PC-9 (cell line): ENCODE measurements at regions not wholly inside any gene's neighbourhood (a gene's known extent, or its start where the extent isn't known, plus 50 kb on each side); places are given as distances from the start of the nearest gene placed in this dataset.

Experiments
- BruUV-seq: library from RNA; stranded (reverse); fragments of 400-500 nt; replicated peaks from 2 replicates; lab custom pipeline; 2021; lab: Mats Ljungman, UMichigan
- CTCF ChIA-PET: fragments of 300-600 bp; sonication (Branson Sonifier 250); formaldehyde crosslinking; loops from one replicate; lab custom pipeline; 2022; ENCODE audit warnings: antibody characterized with exemption; lab: Charles Lee
- POLR2A ChIA-PET: fragments of 300-600 bp; sonication (Branson Sonifier 250); formaldehyde crosslinking; loops from one replicate; lab custom pipeline; 2022; ENCODE audit warnings: antibody characterized with exemption; ENCODE audit not compliant: unreplicated experiment; lab: Charles Lee
- DNase-seq, 2 experiments: peaks; one replicate each; pipeline versions ENCODE4 v3.0.0 to v3.0.0-alpha.2; 2015 to 2022; ENCODE audit warnings: mixed read lengths in 1 of 2
- H2AFZ ChIP-seq: fragments of 200-600 bp; sonication (generic); 2 replicates; pipeline ENCODE4 v1.8.1; 2017; ENCODE audit warnings: antibody characterized with exemption
- H3F3A ChIP-seq: fragments of 200-600 bp; sonication (generic); 2 replicates; pipeline ENCODE4 v1.8.1; 2017; ENCODE audit warnings: antibody characterized with exemption, mild to moderate bottlenecking, low read depth; ENCODE audit not compliant: insufficient read depth
- H3K27ac ChIP-seq: fragments of 200-600 bp; sonication (generic); 2 replicates; pipeline ENCODE4 v1.6.1; 2016; ENCODE audit warnings: mixed run types
- H3K27me3 ChIP-seq: fragments of 200-600 bp; sonication (generic); 2 replicates; pipeline ENCODE4 v1.6.1; 2016; ENCODE audit warnings: low read depth, mixed run types; ENCODE audit not compliant: insufficient read depth
- H3K36me3 ChIP-seq: fragments of 200-600 bp; sonication (generic); 2 replicates; pipeline ENCODE4 v1.6.1; 2016; ENCODE audit warnings: low read depth, mixed run types
- H3K4me1 ChIP-seq: fragments of 200-600 bp; sonication (generic); replicated peaks from 2 replicates; pipeline ENCODE4 v1.6.1; 2016; ENCODE audit warnings: mixed run types; ENCODE audit not compliant: insufficient read depth
- H3K4me2 ChIP-seq: fragments of 200-600 bp; sonication (generic); 2 replicates; pipeline ENCODE4 v1.6.1; 2017; ENCODE audit warnings: mixed run types
- H3K4me3 ChIP-seq: fragments of 200-600 bp; sonication (generic); 2 replicates; pipeline ENCODE4 v1.6.1; 2016; ENCODE audit warnings: mixed run types
- H3K79me2 ChIP-seq: fragments of 200-600 bp; sonication (generic); 2 replicates; pipeline ENCODE4 v1.6.1; 2017; ENCODE audit warnings: low read depth, mixed run types
- H3K9me2 ChIP-seq: fragments of 200-600 bp; sonication (generic); 2 replicates; pipeline ENCODE4 v1.8.1; 2017; ENCODE audit warnings: mild to moderate bottlenecking; ENCODE audit not compliant: insufficient read depth
- H3K9me3 ChIP-seq: fragments of 200-600 bp; sonication (generic); 2 replicates; pipeline ENCODE4 v1.8.1; 2016; ENCODE audit warnings: low read depth; ENCODE audit not compliant: insufficient read depth
- H4K20me1 ChIP-seq: fragments of 200-600 bp; sonication (generic); 2 replicates; pipeline ENCODE4 v1.8.1; 2017; ENCODE audit not compliant: insufficient read depth
- EZH2 ChIP-seq: fragments of 200-600 bp; sonication (generic); IDR thresholded peaks from 2 replicates; pipeline ENCODE4 v1.8.0; 2017; ENCODE audit warnings: antibody characterized with exemption, low read depth
- intact Hi-C: fragments of 100-400 bp; cut with micrococcal nuclease; formaldehyde crosslinking; loops from one replicate; pipeline ENCODE4 v1.10.0; 2022; ENCODE audit not compliant: unreplicated experiment
- TF ChIP-seq, protein P1 (sequence below): fragments of 200-600 bp; sonication (generic); conservative IDR thresholded peaks from 2 replicates; pipeline ENCODE4 v1.6.1; 2017; ENCODE audit warnings: mixed run types, antibody characterized with exemption, mild to moderate bottlenecking, moderate library complexity

DNA sequence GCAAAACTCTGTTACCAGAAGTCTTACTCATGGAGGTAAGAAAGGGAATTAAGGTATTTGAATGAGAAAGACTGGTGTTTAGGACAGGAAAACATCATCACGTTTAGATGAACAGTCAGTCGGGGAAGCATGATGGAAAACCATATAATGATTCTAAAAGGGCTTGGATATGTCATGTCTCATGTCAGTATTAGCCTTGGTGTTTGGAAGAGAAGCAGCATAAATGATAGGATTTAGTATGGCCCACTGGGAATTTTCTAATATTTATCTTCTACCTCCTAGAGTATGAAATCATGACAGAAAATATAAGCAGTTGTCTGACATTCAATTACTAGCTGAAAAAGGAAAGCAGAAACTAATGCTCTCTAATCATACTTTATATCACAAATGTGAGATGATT is 1643.6 kb upstream of the CELF4 start:
- TF ChIP-seq, protein P1, sequence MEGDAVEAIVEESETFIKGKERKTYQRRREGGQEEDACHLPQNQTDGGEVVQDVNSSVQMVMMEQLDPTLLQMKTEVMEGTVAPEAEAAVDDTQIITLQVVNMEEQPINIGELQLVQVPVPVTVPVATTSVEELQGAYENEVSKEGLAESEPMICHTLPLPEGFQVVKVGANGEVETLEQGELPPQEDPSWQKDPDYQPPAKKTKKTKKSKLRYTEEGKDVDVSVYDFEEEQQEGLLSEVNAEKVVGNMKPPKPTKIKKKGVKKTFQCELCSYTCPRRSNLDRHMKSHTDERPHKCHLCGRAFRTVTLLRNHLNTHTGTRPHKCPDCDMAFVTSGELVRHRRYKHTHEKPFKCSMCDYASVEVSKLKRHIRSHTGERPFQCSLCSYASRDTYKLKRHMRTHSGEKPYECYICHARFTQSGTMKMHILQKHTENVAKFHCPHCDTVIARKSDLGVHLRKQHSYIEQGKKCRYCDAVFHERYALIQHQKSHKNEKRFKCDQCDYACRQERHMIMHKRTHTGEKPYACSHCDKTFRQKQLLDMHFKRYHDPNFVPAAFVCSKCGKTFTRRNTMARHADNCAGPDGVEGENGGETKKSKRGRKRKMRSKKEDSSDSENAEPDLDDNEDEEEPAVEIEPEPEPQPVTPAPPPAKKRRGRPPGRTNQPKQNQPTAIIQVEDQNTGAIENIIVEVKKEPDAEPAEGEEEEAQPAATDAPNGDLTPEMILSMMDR = no peak
- TF ChIP-seq EZH2 = no peak
- Histone ChIP-seq H3K4me3 (no peak overlapping the region), H2AFZ (no peak overlapping the region), H3K9me3 (no peaks in the 10 kb centered on the region), H3K9me2 (no peaks in the 10 kb centered on the region), H3K27me3 (no peaks in the 10 kb centered on the region), H3K4me2 (no peak overlapping the region), H3K27ac (no peak overlapping the region), H3F3A (no peaks in the 10 kb centered on the region), H3K4me1 (no peaks in the 10 kb centered on the region), H3K36me3 (no peaks in the 10 kb centered on the region), H3K79me2 (no peaks in the 10 kb centered on the region), H4K20me1 (no peaks in the 10 kb centered on the region)
- BruUV-seq = no TSS peak
- CTCF ChIA-PET = no interaction called here
- DNase-seq = no peak
- intact Hi-C loops = no loop called here
- POLR2A ChIA-PET = no interaction called here

- H4K20me1 ChIP-seq = no peaks in the 10 kb centered on the region
- H3F3A ChIP-seq = no peaks in the 10 kb centered on the region
- H2AFZ ChIP-seq = no peak overlapping the region
- ChIA-PET CTCF (no interaction called here), POLR2A (no interaction called here)
- no peak overlapping the region for H3K4me2 ChIP-seq
- no peaks in the 10 kb centered on the region for H3K9me2 ChIP-seq
- no peak for TF ChIP-seq EZH2
- TF ChIP-seq, protein P1 = no peak
- no TSS peak for BruUV-seq
- H3K36me3 ChIP-seq = no peaks in the 10 kb centered on the region
- H3K9me3 ChIP-seq = no peaks in the 10 kb centered on the region
- no peak for DNase-seq
- no peaks in the 10 kb centered on the region for H3K79me2 ChIP-seq
- intact Hi-C loops = no loop called here
- no peak overlapping the region for H3K4me3 ChIP-seq
- H3K27me3 ChIP-seq = no peaks in the 10 kb centered on the region
- no peaks in the 10 kb centered on the region for H3K4me1 ChIP-seq
- no peak overlapping the region for H3K27ac ChIP-seq
Measured at GRCh38 chr18:39208729-39209128, 1643.1 kb upstream of the CELF4 start.

GRCh38 chr18:39208190-39208589 is 1642.6 kb upstream of the CELF4 start:
- Histone ChIP-seq H4K20me1 (no peaks in the 10 kb centered on the region), H3K27ac (no peak overlapping the region), H3K4me3 (no peak overlapping the region), H3K79me2 (no peaks in the 10 kb centered on the region), H3K27me3 (no peaks in the 10 kb centered on the region), H3F3A (no peaks in the 10 kb centered on the region), H2AFZ (no peak overlapping the region), H3K4me1 (no peaks in the 10 kb centered on the region), H3K9me2 (no peaks in the 10 kb centered on the region), H3K36me3 (no peaks in the 10 kb centered on the region), H3K9me3 (no peaks in the 10 kb centered on the region), H3K4me2 (no peak overlapping the region)
- no TSS peak for BruUV-seq
- ChIA-PET CTCF (no interaction called here), POLR2A (no interaction called here)
- intact Hi-C loops = no loop called here
- no peak for DNase-seq
- no peak for TF ChIP-seq EZH2
- TF ChIP-seq, protein P1 = no peak
